HG03175 (cell line): ENCODE measurements at regions not wholly inside any gene's neighbourhood (a gene's known extent, or its start where the extent isn't known, plus 50 kb on each side); places are given as distances from the start of the nearest gene placed in this dataset.
"Not testable (repeated sequence)": the region's sequence is repeated elsewhere in the genome, so short reads cannot be mapped to it uniquely, and the experiment has no call there.

ENCODE experiments used
- ATAC-seq: cut with Tn5 transposase; IDR thresholded peaks from one replicate; pipeline ENCODE4 v1.9.1; 2021; ENCODE audit warnings: mild to moderate bottlenecking, moderate library complexity; ENCODE audit not compliant: unreplicated experiment

DNA sequence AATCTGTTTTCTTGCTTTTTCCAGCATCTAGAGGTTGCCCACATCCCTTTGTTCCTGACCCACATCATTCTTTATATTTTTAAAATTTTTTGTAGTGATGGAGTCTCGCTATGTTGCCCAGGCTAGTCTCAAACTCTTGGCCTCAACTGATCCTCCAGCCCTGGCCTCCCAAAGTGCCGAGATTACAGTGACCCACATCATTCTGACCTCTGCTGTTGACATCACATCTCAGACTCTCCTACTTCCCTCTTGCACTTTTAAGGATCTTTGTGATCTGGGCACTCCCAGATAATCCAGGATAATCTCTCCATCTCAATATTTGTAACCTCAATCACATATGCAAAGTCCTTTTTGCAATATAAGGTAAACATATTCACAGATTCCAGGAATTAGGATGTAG is 266.6 kb downstream of the MEX3B start:
- ATAC-seq = no peak

GRCh38 chr15:81777546-81777945 is 268.3 kb downstream of the MEX3B start:
- no peak for ATAC-seq

DNA sequence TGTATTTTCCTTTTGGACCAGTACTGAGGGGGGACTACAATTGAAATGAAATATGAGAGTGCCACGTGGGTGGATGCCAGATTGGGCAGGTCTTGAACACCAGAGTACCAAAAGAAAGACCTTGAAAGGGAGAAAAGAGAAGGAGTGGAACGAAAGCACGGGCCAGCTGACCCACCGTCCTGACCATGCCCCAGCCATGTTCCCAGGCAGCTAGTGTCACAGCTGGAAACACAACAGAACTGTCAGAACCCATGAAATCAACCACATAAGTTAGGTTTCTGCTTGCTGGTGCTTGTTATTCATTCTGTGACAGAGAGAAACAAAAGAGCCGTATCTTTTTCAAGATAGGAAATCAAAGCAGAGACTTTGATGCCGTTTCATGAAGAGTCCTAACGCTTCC is 268.8 kb downstream of the MEX3B start:
- ATAC-seq = no peak

DNA sequence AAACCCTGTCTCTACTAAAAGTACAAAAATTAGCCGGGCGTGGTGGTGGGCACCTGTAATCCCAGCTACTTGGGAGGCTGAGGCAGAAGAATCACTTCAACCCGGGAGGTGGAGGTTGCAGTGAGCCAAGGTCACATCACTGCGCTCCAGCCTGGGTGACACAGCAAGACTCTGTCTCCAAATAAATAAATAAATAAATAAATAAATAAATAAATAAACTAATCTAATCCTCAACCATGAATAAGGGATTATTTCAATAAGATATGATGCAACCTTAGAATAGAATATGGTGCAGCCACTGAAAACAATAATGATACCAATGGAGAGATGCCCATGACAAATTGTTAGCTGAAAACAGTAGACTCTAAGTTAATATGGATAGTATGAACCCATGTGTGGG is 270.0 kb downstream of the MEX3B start:
- ATAC-seq = not testable (repeated sequence)

DNA sequence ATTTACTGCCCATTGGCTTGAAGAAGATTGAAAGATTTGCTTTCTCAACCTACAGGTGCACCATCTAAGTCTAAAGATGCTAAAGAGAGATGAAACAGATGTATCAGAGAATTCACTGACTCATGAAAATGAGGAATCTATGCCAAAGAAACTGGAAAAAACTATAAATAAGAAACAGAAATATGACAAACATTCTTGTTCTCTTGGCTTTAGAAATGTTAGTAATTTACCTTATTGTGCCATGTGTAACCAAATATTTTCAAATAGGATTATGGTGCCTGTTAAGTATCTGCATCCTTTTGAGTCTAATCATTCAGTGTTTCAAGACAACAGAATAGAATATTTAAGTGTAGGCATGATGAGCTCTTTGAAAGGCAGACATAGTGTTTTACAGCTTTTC is 271.5 kb downstream of the MEX3B start:
- no peak for ATAC-seq

DNA sequence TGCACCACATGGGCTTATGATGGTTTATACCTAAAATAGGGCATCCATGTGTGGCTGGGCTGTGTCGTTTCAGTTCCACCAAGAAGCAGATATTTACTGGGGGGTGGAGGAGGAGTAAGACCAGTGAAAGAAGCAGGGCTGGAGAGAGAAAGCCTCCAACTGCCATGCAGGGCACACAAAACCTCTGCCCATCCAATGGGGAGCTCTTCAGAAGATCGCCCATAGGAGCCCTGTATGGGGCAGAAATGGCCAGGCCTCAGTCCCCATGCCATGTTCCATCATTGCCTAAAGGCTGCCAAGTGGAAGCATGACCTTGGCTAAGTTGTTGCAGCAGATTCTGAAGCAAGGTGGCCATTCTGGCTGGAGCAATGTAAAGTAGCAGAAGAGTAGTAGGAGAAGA is 277.0 kb downstream of the MEX3B start:
- ATAC-seq = no peak

- ATAC-seq = no peak
These were observed 278.9 kb downstream of the MEX3B start for GRCh38 chr15:81766829-81767475.

DNA sequence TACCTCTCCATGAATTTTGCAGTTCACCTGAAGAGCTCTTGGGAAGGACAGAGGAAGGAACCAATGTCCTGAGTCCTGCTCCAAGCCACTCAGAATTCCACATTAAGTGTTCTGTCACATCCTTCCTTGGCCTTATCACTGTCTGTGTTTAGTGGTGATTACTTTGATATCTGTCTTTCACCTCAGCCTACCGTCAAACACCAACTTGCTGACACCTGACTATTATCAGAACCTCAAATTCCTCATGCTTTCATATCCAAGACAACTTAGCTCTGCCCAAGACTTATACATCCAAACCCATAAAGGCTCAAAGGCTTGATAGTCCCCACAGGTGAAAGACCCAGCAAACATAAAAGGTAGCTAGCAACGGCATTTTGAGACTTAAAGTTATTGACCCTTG is 280.0 kb downstream of the MEX3B start:
- no peak for ATAC-seq

DNA sequence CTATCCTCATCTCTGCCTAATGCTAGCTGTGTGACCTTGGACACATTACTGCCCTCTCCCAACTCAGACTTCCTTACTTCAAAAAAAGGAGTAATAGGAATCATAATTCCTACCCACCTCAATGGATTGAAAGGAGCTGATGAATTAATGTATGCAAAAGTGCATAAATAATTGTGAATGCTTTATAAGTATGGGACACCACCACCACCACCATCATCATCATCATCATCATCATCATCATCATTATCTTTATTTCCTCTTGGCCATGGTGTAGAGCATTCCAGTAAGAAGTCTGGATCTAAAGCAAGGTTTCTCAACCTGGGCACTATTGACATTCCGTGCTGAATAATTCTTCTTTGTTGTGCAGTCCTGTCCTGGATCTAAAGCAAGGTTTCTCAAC is 282.5 kb downstream of the MEX3B start:
- ATAC-seq = no peak

DNA sequence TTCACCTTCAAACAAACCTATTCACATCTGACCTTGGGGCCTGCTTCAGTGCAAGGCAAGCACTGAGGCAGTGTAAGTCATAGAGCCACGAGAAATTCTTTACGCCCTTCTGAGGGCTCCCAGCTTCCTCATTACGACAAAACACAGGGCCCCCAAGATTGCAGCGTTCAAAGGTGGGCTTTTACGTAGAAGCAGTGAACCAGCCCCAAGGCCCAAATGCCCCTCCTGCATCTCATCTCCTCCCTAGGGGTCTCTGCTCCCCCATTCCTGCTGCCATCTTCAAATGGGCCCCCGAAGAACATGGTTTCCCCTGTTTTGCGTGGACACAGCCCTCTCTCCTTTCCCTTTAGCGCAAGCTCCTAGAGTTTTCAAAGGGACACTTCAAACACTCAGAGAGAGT is 285.1 kb downstream of the MEX3B start:
- no peak for ATAC-seq

DNA sequence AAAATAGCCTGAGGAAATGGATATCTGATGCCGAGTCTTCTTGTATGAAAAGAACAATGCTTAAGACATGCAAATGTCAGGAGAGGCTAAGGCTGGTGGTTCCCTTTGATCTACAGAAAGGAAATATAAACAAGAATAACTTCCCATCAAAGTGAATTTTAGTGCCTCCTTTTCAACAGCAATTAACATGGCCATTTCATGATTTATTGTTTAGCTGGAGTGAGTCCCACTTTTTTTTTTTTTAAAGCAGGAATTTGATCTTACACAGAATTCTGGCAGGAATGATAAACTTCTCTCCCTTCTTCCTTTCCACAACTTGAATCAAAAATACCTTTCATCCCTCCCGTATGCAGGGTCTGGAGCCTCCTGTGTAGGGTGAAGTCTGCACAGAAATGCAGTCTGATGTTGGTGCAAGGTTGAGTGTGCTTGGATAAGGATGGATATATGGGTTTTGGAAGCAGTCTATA is 287.0 kb downstream of the MEX3B start:
- ATAC-seq = no peak

- ATAC-seq = no peak
These were observed 290.2 kb downstream of the MEX3B start for GRCh38 chr15:81755626-81756025.

GRCh38 chr15:81754078-81754477 is 291.7 kb downstream of the MEX3B start:
- ATAC-seq = no peak

GRCh38 chr15:81752974-81753373 is 292.8 kb downstream of the MEX3B start:
- no peak for ATAC-seq

GRCh38 chr15:81752546-81752942 is 293.3 kb downstream of the MEX3B start:
- no peak for ATAC-seq

GRCh38 chr15:81751816-81752545 is 293.8 kb downstream of the MEX3B start:
- no peak for ATAC-seq

- ATAC-seq = no peak
These were observed 294.6 kb downstream of the MEX3B start for GRCh38 chr15:81751256-81751655.

GRCh38 chr15:81749716-81750375 is 296.0 kb downstream of the MEX3B start:
- no peak for ATAC-seq

DNA sequence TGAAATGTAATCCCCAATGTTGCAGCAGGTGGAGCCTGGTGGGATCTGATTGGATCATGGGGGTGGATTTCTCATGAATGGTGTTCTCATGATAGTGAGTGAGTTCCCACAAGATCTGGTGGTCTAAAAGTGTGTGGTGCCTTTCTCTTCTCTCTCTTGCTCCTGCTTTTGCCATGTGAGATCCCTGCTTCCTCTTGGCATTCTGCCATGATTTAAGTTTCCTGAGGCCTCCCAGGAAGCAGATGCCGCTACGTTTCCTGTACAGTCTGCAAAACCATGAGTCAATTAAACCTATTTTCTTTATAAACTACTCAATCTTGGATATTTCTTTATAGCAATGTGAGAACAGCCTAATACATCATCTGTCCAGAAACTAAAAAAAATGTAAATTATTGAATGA is 298.3 kb downstream of the MEX3B start:
- ATAC-seq = no peak

- no peak for ATAC-seq
These were observed 298.8 kb downstream of the MEX3B start for GRCh38 chr15:81747026-81747425.

GRCh38 chr15:81744364-81744763 is 301.5 kb downstream of the MEX3B start:
- no peak for ATAC-seq

DNA sequence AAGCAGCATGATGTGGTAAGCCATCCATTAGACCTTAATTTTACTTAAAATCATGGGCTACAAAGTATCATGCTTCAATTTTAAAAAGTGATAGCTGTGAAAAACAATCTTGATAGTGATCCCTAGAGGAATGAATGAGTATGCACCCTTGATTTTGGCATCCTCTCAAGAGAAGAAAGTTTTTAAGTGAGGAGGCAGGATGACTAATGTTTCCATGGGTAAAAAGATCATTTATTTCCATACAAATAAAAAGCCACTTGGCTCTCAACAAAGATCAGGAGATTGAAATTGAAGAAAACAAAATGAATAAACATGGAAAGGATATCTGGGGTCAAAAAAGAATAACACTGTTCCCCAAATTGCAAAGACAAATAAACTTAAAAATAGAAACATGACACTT is 305.4 kb downstream of the MEX3B start:
- no peak for ATAC-seq
